Mononuclear cell (primary cell): ENCODE measurements at regions not wholly inside any gene's neighbourhood (a gene's known extent, or its start where the extent isn't known, plus 50 kb on each side); places are given as distances from the start of the nearest gene placed in this dataset.

ENCODE experiments used
- H3K27me3 ChIP-seq: 2 replicates; pipeline ENCODE4 v1.6.0; 2011; ENCODE audit warnings: low read length, control low read depth; ENCODE audit not compliant: insufficient read depth
- H3K4me1 ChIP-seq: 2 replicates; pipeline ENCODE4 v1.5.1; 2011; ENCODE audit warnings: mild to moderate bottlenecking, low read length, control low read depth; ENCODE audit not compliant: insufficient read depth
- H3K4me3 ChIP-seq: 2 replicates; pipeline ENCODE4 v1.5.1; 2011; ENCODE audit warnings: mild to moderate bottlenecking, low read length, moderate library complexity
- H3K9me3 ChIP-seq: 2 replicates; pipeline ENCODE4 v1.5.1; 2011; ENCODE audit warnings: low read depth, mild to moderate bottlenecking, control low read depth, low read length

DNA sequence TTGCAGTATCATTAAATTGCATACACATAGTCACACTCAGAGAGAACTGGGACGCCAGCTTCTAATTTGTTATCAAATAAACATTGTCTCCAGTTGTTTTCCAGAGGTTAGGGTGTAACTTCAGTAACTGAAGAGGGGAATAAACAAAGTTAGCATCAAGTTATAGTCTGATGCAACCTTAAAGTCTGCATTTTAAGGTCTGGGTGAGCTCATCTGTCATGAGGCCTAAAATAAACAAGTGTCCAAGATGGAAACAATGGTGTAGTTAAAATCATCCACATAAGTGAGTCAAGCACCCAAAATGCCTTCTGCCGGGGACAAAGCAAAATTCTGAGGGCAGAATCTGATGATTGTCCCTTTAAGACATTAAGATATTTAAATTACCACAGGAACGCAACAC, 70.3 kb upstream of the EMCN start:
- Histone ChIP-seq H3K4me3 (no peak overlapping the region), H3K27me3 (no peaks in the 10 kb centered on the region), H3K9me3 (no peaks in the 10 kb centered on the region), H3K4me1 (no peaks in the 10 kb centered on the region)

DNA sequence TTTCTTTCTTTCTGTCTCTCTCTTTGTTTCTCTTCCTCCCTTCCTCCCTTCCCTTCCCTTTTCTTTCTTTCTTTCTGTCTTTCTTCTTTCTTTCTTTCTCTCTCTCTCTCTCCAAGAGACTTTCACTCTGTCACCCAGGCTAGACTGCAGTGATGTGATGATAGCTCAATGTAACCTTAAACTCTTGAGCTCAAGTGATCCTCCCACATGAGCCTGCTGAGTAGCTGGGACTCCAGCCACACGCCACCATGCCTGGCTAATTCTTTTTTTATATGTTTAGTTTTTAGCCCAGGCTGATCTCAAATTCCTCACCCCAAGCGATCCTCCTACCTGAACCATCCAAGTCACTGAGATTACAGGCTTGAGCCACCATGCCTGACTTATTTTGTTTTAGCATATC, 64.3 kb upstream of the EMCN start:
- Histone ChIP-seq H3K27me3 (no peaks in the 10 kb centered on the region), H3K9me3 (no peaks in the 10 kb centered on the region), H3K4me3 (no peak overlapping the region), H3K4me1 (no peaks in the 10 kb centered on the region)

DNA sequence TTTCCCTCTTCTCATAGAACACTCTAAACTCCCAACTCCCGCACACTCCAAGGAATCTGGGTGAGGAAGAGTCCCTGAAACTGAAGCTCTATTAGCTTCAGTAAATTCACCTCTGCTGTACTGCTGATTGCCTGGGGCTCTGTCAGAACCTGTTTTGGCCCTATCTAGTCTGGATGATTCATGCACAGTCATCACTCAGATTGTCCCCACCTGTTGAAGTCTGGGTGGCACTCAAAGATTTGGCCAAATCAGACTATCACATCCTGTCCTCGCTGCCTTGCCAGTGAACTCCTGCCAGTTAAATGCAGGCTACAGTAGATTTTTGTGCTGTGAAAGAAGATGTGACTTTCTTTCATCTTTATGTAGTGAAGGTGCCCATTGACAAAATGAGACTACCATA, 63.5 kb upstream of the EMCN start:
- Histone ChIP-seq H3K4me1 (no peaks in the 10 kb centered on the region), H3K4me3 (no peak overlapping the region), H3K27me3 (no peaks in the 10 kb centered on the region), H3K9me3 (no peaks in the 10 kb centered on the region)

DNA sequence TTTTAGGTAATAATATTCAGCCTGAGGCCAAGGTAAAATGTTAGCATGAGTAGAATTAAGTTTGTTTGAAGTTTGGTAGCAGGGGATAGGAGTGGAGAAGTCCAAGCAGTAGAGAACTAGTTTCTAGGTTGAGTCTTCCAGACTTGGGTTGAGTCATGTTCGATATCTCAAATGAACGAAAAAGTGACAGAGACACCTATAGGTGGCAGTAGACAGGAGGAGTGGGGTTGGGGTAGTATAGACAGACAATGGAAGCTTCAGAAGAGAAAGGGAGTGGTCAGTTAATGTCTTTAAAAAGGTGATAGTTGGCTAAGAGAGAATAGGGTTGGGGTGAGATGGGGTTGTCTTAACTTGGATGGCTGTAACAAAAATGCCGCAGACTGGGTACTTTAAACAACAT, 58.7 kb upstream of the EMCN start:
- H3K4me3 ChIP-seq, result no peak overlapping the region
- H3K27me3 ChIP-seq, result no peaks in the 10 kb centered on the region
- no peaks in the 10 kb centered on the region for H3K9me3 ChIP-seq
- no peaks in the 10 kb centered on the region for H3K4me1 ChIP-seq

DNA sequence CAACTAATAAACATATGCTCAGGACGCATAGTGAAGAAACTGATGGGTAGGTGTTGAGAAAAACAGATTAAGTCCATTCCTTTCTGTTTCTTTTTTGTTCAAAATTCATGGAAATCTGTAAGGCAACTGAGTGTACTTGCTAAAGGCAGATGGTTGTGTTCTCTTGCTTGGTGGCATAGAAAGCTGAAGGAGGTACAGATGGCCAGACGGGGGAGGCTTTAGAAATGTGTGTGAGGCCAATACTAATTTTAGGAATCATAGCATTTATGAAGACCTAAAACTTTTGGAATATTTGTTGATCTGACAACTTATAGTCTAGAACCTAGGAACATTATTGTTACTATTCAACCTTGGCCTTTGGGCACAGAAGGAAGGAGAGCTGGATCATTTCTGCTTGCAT, 56.8 kb upstream of the EMCN start:
- H3K4me3 ChIP-seq, result no peak overlapping the region
- no peaks in the 10 kb centered on the region for H3K9me3 ChIP-seq
- H3K27me3 ChIP-seq, result no peaks in the 10 kb centered on the region
- H3K4me1 ChIP-seq, result no peaks in the 10 kb centered on the region

DNA sequence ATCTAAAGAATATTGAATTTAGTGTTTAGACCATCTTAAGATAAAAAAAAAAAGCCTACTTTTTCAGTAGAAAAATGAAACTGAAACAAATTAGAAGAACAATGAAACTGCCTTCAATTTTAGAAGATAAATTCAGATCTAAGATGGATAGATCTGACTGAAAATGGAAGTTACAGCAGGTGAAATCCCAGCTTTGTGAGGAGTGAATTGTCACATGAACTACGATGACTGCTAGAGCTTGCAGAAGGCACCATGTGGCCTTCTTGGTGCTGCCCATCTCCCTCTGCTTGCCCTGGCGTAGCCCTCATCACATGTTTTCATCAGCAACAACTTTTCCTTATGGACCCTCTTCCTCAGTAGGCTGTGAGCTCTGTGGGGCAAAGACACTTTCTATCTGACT, 51.4 kb upstream of the EMCN start:
- Histone ChIP-seq H3K9me3 (no peaks in the 10 kb centered on the region), H3K4me1 (no peaks in the 10 kb centered on the region), H3K4me3 (no peak overlapping the region), H3K27me3 (no peaks in the 10 kb centered on the region)
